ENCODE measurements at regions not wholly inside any gene's neighbourhood (a gene's known extent, or its start where the extent isn't known, plus 50 kb on each side); places are given as distances from the start of the nearest gene placed in this dataset.

DNA sequence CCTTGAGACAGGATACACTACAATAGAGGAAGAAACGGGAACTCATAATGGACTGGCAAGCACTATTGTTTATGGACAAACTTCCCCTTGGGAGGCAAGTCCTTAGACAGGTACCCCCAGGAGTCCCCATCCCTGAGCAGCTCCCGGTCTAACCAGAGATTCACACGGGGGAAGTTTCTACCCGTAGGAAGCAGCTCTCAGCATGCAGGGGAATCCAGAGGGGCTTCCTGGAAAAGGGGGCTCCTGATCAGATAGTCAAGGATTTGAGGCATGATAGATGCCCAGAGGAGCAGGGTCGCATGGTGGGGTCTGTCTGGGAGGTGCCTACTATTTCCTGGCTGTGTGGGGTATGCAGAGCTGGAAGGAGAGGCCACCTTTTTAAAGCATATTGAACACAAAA lies 282.4 kb upstream of the RTL1 start:
- Mint-ChIP-seq H3K4me1 (peaks cover 11% of the 10 kb centered on the region), H3K36me3 (ENCODE audit: low read depth) (no peaks in the 10 kb centered on the region; the same call in 2 of the 3 replicates), H3K4me3 (no peak overlapping the region), H3K27me3 (ENCODE audit: insufficient read depth, low read depth, poor library complexity) (peaks cover 14% of the 10 kb centered on the region), H3K27ac (no peak overlapping the region), H3K9me3 (peaks cover 2% of the 10 kb centered on the region; the same call in 1 of the 3 replicates)
- Histone ChIP-seq H3K27ac (ENCODE audit: low read depth) (no peak overlapping the region), H3K9me2 (ENCODE audit: insufficient read depth) (peaks cover 4% of the 10 kb centered on the region; the same call in 1 of the 2 replicates), H3K4me1 (ENCODE audit: insufficient read depth) (no peaks in the 10 kb centered on the region), H3K27me3 (ENCODE audit: insufficient read depth) (no peaks in the 10 kb centered on the region), H3K4me2 (no peak overlapping the region), H4K20me1 (replicated peaks; ENCODE audit: insufficient read depth) (no peaks in the 10 kb centered on the region), H2AFZ (no peak overlapping the region), H3K4me3 (no peak overlapping the region), H3F3A (replicated peaks; ENCODE audit: low read depth) (no peaks in the 10 kb centered on the region), H3K36me3 (ENCODE audit: insufficient read depth) (no peaks in the 10 kb centered on the region), H3K79me2 (replicated peaks; ENCODE audit: insufficient read depth) (no peaks in the 10 kb centered on the region)
- TF ChIP-seq CREB1 (CRISPR knock-in tag; IDR thresholded peaks at IDR 0.05; ENCODE audit: low read depth) (no peak), JUNB (IDR thresholded peaks at IDR 0.05; ENCODE audit: unreplicated experiment) (no peak), EZH2phosphoT487 (IDR thresholded peaks at IDR 0.05; ENCODE audit: unreplicated experiment) (no peak), EZH2 (IDR thresholded peaks at IDR 0.05; ENCODE audit: low read depth, unreplicated experiment) (no peak), ZNF331 (CRISPR knock-in tag; IDR thresholded peaks at IDR 0.05; ENCODE audit: low read depth) (no peak), STAT1 (IDR thresholded peaks at IDR 0.05; ENCODE audit: unreplicated experiment) (no peak), NANOG (IDR thresholded peaks at IDR 0.05; ENCODE audit: borderline replicate concordance) (no peak), POLR2AphosphoS5 (IDR thresholded peaks at IDR 0.05; ENCODE audit: low read depth) (no peak), ZNF114 (CRISPR knock-in tag; IDR thresholded peaks at IDR 0.05) (no peak), REST (IDR thresholded peaks at IDR 0.05; ENCODE audit: unreplicated experiment) (no peak)
- TF ChIP-seq, protein P1, sequence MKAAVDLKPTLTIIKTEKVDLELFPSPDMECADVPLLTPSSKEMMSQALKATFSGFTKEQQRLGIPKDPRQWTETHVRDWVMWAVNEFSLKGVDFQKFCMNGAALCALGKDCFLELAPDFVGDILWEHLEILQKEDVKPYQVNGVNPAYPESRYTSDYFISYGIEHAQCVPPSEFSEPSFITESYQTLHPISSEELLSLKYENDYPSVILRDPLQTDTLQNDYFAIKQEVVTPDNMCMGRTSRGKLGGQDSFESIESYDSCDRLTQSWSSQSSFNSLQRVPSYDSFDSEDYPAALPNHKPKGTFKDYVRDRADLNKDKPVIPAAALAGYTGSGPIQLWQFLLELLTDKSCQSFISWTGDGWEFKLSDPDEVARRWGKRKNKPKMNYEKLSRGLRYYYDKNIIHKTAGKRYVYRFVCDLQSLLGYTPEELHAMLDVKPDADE (IDR thresholded peaks at IDR 0.05) = no peak
- TF ChIP-seq, protein P2, sequence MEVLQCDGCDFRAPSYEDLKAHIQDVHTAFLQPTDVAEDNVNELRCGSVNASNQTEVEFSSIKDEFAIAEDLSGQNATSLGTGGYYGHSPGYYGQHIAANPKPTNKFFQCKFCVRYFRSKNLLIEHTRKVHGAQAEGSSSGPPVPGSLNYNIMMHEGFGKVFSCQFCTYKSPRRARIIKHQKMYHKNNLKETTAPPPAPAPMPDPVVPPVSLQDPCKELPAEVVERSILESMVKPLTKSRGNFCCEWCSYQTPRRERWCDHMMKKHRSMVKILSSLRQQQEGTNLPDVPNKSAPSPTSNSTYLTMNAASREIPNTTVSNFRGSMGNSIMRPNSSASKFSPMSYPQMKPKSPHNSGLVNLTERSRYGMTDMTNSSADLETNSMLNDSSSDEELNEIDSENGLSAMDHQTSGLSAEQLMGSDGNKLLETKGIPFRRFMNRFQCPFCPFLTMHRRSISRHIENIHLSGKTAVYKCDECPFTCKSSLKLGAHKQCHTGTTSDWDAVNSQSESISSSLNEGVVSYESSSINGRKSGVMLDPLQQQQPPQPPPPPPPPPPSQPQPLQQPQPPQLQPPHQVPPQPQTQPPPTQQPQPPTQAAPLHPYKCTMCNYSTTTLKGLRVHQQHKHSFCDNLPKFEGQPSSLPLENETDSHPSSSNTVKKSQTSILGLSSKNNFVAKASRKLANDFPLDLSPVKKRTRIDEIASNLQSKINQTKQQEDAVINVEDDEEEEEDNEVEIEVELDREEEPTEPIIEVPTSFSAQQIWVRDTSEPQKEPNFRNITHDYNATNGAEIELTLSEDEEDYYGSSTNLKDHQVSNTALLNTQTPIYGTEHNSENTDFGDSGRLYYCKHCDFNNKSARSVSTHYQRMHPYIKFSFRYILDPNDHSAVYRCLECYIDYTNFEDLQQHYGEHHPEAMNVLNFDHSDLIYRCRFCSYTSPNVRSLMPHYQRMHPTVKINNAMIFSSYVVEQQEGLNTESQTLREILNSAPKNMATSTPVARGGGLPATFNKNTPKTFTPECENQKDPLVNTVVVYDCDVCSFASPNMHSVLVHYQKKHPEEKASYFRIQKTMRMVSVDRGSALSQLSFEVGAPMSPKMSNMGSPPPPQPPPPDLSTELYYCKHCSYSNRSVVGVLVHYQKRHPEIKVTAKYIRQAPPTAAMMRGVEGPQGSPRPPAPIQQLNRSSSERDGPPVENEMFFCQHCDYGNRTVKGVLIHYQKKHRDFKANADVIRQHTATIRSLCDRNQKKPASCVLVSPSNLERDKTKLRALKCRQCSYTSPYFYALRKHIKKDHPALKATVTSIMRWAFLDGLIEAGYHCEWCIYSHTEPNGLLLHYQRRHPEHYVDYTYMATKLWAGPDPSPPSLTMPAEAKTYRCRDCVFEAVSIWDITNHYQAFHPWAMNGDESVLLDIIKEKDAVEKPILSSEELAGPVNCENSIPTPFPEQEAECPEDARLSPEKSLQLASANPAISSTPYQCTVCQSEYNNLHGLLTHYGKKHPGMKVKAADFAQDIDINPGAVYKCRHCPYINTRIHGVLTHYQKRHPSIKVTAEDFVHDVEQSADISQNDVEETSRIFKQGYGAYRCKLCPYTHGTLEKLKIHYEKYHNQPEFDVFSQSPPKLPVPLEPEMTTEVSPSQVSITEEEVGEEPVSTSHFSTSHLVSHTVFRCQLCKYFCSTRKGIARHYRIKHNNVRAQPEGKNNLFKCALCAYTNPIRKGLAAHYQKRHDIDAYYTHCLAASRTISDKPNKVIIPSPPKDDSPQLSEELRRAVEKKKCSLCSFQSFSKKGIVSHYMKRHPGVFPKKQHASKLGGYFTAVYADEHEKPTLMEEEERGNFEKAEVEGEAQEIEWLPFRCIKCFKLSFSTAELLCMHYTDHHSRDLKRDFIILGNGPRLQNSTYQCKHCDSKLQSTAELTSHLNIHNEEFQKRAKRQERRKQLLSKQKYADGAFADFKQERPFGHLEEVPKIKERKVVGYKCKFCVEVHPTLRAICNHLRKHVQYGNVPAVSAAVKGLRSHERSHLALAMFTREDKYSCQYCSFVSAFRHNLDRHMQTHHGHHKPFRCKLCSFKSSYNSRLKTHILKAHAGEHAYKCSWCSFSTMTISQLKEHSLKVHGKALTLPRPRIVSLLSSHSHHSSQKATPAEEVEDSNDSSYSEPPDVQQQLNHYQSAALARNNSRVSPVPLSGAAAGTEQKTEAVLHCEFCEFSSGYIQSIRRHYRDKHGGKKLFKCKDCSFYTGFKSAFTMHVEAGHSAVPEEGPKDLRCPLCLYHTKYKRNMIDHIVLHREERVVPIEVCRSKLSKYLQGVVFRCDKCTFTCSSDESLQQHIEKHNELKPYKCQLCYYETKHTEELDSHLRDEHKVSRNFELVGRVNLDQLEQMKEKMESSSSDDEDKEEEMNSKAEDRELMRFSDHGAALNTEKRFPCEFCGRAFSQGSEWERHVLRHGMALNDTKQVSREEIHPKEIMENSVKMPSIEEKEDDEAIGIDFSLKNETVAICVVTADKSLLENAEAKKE (CRISPR knock-in tag; IDR thresholded peaks at IDR 0.05) = no peak
- TF ChIP-seq, protein P3, sequence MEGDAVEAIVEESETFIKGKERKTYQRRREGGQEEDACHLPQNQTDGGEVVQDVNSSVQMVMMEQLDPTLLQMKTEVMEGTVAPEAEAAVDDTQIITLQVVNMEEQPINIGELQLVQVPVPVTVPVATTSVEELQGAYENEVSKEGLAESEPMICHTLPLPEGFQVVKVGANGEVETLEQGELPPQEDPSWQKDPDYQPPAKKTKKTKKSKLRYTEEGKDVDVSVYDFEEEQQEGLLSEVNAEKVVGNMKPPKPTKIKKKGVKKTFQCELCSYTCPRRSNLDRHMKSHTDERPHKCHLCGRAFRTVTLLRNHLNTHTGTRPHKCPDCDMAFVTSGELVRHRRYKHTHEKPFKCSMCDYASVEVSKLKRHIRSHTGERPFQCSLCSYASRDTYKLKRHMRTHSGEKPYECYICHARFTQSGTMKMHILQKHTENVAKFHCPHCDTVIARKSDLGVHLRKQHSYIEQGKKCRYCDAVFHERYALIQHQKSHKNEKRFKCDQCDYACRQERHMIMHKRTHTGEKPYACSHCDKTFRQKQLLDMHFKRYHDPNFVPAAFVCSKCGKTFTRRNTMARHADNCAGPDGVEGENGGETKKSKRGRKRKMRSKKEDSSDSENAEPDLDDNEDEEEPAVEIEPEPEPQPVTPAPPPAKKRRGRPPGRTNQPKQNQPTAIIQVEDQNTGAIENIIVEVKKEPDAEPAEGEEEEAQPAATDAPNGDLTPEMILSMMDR (conservative IDR thresholded peaks at IDR 0.05; ENCODE audit: low read depth in 2 of 2) = no peak
- DNase-seq (ENCODE audit: low spot score) (no peak), ATAC-seq (no peak)
